HG02642 (cell line): ENCODE measurements at regions not wholly inside any gene's neighbourhood (a gene's known extent, or its start where the extent isn't known, plus 50 kb on each side); places are given as distances from the start of the nearest gene placed in this dataset.

Experiments
- ATAC-seq: cut with Tn5 transposase; IDR thresholded peaks from one replicate; pipeline ENCODE4 v1.9.1; 2021; ENCODE audit warnings: mild to moderate bottlenecking; ENCODE audit not compliant: unreplicated experiment, poor library complexity

GRCh38 chr10:128804411-128804810 lies 662.6 kb upstream of the MGMT start:
- no peak for ATAC-seq

GRCh38 chr10:128808921-128809440 lies 658.1 kb upstream of the MGMT start:
- ATAC-seq: peak; percentile 44

GRCh38 chr10:128811511-128811910 lies 655.5 kb upstream of the MGMT start:
- no peak for ATAC-seq

GRCh38 chr10:128812000-128812399 lies 655.0 kb upstream of the MGMT start:
- no peak for ATAC-seq

GRCh38 chr10:128813574-128813973 lies 653.5 kb upstream of the MGMT start:
- ATAC-seq: no peak

- no peak for ATAC-seq
Measured at GRCh38 chr10:128814024-128814423, 653.0 kb upstream of the MGMT start.

- ATAC-seq: no peak
Measured at GRCh38 chr10:128814782-128815181, 652.3 kb upstream of the MGMT start.

- no peak for ATAC-seq
Measured at GRCh38 chr10:128816726-128817125, 650.3 kb upstream of the MGMT start.

GRCh38 chr10:128817636-128818035 lies 649.4 kb upstream of the MGMT start:
- no peak for ATAC-seq

- ATAC-seq: no peak
Measured at GRCh38 chr10:128820663-128821062, 646.4 kb upstream of the MGMT start.

GRCh38 chr10:128823201-128823600 lies 643.8 kb upstream of the MGMT start:
- ATAC-seq: no peak

GRCh38 chr10:128825626-128826025 lies 641.4 kb upstream of the MGMT start:
- no peak for ATAC-seq

GRCh38 chr10:128833671-128834070 lies 633.4 kb upstream of the MGMT start:
- no peak for ATAC-seq

- no peak for ATAC-seq
Measured at GRCh38 chr10:128835361-128835760, 631.7 kb upstream of the MGMT start.

GRCh38 chr10:128837478-128837877 lies 629.6 kb upstream of the MGMT start:
- ATAC-seq: no peak

- ATAC-seq: no peak
Measured at GRCh38 chr10:128839134-128839533, 627.9 kb upstream of the MGMT start.

- no peak for ATAC-seq
Measured at GRCh38 chr10:128839701-128840100, 627.3 kb upstream of the MGMT start.

GRCh38 chr10:128843972-128844371 lies 623.1 kb upstream of the MGMT start:
- ATAC-seq: no peak

GRCh38 chr10:128846927-128847326 lies 620.1 kb upstream of the MGMT start:
- no peak for ATAC-seq

- no peak for ATAC-seq
Measured at GRCh38 chr10:128848810-128849209, 618.2 kb upstream of the MGMT start.

- no peak for ATAC-seq
Measured at GRCh38 chr10:128850647-128851046, 616.4 kb upstream of the MGMT start.

- ATAC-seq: no peak
Measured at GRCh38 chr10:128851281-128851680, 615.8 kb upstream of the MGMT start.

GRCh38 chr10:128851726-128852125 lies 615.3 kb upstream of the MGMT start:
- ATAC-seq: no peak
